Natural killer cell (primary cell): ENCODE measurements at regions not wholly inside any gene's neighbourhood (a gene's known extent, or its start where the extent isn't known, plus 50 kb on each side); places are given as distances from the start of the nearest gene placed in this dataset.

ENCODE experiments used
- ATAC-seq, 3 donors: fragments of 150-1000 bp in 2 of 3; fragments of 200-7000 bp in 1 of 3; cut with Tn5 transposase; 1 replicate in 1 of 3; 2 replicates in 2 of 3; pipeline ENCODE4 v1.10.0; 2021; ENCODE audit warnings: mild to moderate bottlenecking in 2 of 3, moderate library complexity in 2 of 3
- DNase-seq, 2 donors: peaks; one replicate each; pipeline versions ENCODE4 v3.0.0 to v3.0.0-alpha.2; 2013 to 2021; ENCODE audit warnings: mixed read lengths in 1 of 2
- H3K27ac ChIP-seq: one replicate; pipeline ENCODE4 v1.5.1; 2013; ENCODE audit warnings: mild to moderate bottlenecking, low read length
- H3K27me3 ChIP-seq: one replicate; pipeline ENCODE4 v1.6.1; 2013; ENCODE audit warnings: low read length; ENCODE audit not compliant: control insufficient read depth, insufficient read depth
- H3K36me3 ChIP-seq: one replicate; pipeline ENCODE4 v1.6.1; 2013; ENCODE audit warnings: low read length; ENCODE audit not compliant: control insufficient read depth, insufficient read depth
- H3K4me1 ChIP-seq: one replicate; pipeline ENCODE4 v1.6.1; 2013; ENCODE audit warnings: low read length; ENCODE audit not compliant: control insufficient read depth, insufficient read depth
- H3K4me3 ChIP-seq: one replicate; pipeline ENCODE4 v1.5.1; 2013; ENCODE audit warnings: low read length
- H3K9me3 ChIP-seq: one replicate; pipeline ENCODE4 v1.6.1; 2013; ENCODE audit warnings: low read length; ENCODE audit not compliant: control insufficient read depth, insufficient read depth
- H3K27ac Mint-ChIP-seq, 2 donors: one replicate each; pipeline ENCODE4 v1.8.0; 2022; ENCODE audit warnings: mild to moderate bottlenecking in 2 of 2, mixed read lengths in 2 of 2, moderate library complexity in 1 of 2
- H3K27me3 Mint-ChIP-seq, 2 donors: one replicate each; pipeline ENCODE4 v1.8.0; 2022; ENCODE audit warnings: low read depth in 2 of 2, mixed read lengths in 2 of 2
- H3K36me3 Mint-ChIP-seq: one replicate; pipeline ENCODE4 v1.8.0; 2022; ENCODE audit warnings: mixed read lengths
- H3K4me1 Mint-ChIP-seq, 2 donors: one replicate each; pipeline ENCODE4 v1.8.0; 2022; ENCODE audit warnings: mixed read lengths in 2 of 2
- H3K4me3 Mint-ChIP-seq: one replicate; pipeline ENCODE4 v1.8.0; 2022; ENCODE audit warnings: mild to moderate bottlenecking, moderate library complexity, mixed read lengths
- H3K9me3 Mint-ChIP-seq, 2 donors: one replicate each; pipeline ENCODE4 v1.8.0; 2022; ENCODE audit warnings: mixed read lengths in 2 of 2
- WGBS: methylation state at CpG from one replicate; pipeline ENCODE4 v1.1.7; 2013; ENCODE audit warnings: missing lambda C conversion rate; ENCODE audit not compliant: insufficient coverage; 5-methylcytosine and 5-hydroxymethylcytosine counted together
- intact Hi-C: fragments of 100-400 bp; cut with micrococcal nuclease; formaldehyde crosslinking; loops from one replicate; pipeline ENCODE4 v1.14.2; 2022
- TF ChIP-seq, protein P1 (sequence below): fragments of 200-600 bp; IDR thresholded peaks from one replicate; pipeline ENCODE4 v1.8.0; 2022; ENCODE audit warnings: antibody characterized with exemption

DNA sequence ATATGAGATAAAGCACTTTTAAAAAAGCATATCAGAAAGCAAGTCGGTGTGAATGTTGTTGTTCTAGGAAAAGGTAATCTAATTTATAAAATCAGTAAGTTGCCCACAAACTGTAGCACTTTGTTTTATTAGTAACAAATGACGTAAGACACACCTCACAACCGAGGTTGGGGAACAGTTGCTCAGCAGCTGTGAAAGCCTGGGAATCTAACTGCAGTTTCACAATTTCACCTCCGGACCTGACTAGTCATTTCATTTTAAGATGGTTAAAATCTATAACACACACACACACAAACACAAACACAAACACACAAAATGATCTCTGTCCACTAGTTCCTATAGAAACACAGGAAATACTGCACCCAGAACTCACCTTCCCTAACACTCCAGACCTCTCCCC is 406.7 kb upstream of the NR2F2 start:
- Histone ChIP-seq H3K36me3 (no peaks in the 10 kb centered on the region), H3K9me3 (no peaks in the 10 kb centered on the region), H3K27me3 (no peaks in the 10 kb centered on the region), H3K4me1 (no peaks in the 10 kb centered on the region), H3K4me3 (no peak overlapping the region), H3K27ac (no peak overlapping the region)
- Mint-ChIP-seq H3K27me3 (peaks cover 5 to 24% of the 10 kb centered on the region in 2 donors), H3K4me3 (no peak overlapping the region), H3K36me3 (no peaks in the 10 kb centered on the region), H3K27ac (no peak overlapping the region), H3K4me1 (peaks cover 18 to 24% of the 10 kb centered on the region in 2 donors), H3K9me3 (no peaks in the 10 kb centered on the region)
- intact Hi-C loops, result no loop called here
- no peak for DNase-seq
- WGBS, result 75% methylated on average over 4 of the region's 4 CpGs
- ATAC-seq, result no peak
- TF ChIP-seq, protein P1, sequence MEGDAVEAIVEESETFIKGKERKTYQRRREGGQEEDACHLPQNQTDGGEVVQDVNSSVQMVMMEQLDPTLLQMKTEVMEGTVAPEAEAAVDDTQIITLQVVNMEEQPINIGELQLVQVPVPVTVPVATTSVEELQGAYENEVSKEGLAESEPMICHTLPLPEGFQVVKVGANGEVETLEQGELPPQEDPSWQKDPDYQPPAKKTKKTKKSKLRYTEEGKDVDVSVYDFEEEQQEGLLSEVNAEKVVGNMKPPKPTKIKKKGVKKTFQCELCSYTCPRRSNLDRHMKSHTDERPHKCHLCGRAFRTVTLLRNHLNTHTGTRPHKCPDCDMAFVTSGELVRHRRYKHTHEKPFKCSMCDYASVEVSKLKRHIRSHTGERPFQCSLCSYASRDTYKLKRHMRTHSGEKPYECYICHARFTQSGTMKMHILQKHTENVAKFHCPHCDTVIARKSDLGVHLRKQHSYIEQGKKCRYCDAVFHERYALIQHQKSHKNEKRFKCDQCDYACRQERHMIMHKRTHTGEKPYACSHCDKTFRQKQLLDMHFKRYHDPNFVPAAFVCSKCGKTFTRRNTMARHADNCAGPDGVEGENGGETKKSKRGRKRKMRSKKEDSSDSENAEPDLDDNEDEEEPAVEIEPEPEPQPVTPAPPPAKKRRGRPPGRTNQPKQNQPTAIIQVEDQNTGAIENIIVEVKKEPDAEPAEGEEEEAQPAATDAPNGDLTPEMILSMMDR, result no peak

DNA sequence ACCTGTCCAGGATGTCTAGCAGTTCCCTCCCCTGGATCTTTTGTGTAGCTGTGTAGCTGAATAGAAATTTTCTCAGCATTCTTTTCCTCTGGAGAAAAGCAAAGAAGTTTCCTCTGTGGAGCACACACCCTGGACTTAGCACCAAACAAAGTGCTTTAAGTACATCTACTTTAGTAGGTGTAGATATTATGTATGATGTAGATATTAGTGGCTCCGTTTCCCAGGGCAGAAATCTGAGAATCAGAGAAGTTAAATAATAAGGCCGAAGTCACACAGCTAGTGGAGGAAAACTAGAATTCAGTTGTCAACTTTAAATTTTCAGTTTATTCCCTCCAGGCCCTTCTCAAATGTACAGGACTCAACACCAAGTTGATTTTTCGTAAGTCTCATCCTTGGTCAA is 401.7 kb upstream of the NR2F2 start:
- Histone ChIP-seq H3K4me3 (no peak overlapping the region), H3K9me3 (no peaks in the 10 kb centered on the region), H3K27ac (peak overlapping the region; percentile 3), H3K27me3 (no peaks in the 10 kb centered on the region), H3K4me1 (peaks cover 15% of the 10 kb centered on the region), H3K36me3 (no peaks in the 10 kb centered on the region)
- peaks cover 54 to 58% of the 10 kb centered on the region in 2 donors for H3K4me1 Mint-ChIP-seq
- DNase-seq (no peak), ATAC-seq (no peak)
- WGBS, result 90% methylated on average over 3 of the region's 3 CpGs
- peak overlapping the region; percentile 81 for H3K4me3 Mint-ChIP-seq
- H3K9me3 Mint-ChIP-seq, result no peaks in the 10 kb centered on the region
- TF ChIP-seq, protein P1, result no peak
- no peaks in the 10 kb centered on the region for H3K36me3 Mint-ChIP-seq
- H3K27ac Mint-ChIP-seq, result peak overlapping the region; percentile 78 to 85
- intact Hi-C loops, result loop anchor here (5.0 kb wide), 1 partner anchor 47 kb away; no protein-coding TSS in a partner anchor
- H3K27me3 Mint-ChIP-seq, result no peaks in the 10 kb centered on the region

DNA sequence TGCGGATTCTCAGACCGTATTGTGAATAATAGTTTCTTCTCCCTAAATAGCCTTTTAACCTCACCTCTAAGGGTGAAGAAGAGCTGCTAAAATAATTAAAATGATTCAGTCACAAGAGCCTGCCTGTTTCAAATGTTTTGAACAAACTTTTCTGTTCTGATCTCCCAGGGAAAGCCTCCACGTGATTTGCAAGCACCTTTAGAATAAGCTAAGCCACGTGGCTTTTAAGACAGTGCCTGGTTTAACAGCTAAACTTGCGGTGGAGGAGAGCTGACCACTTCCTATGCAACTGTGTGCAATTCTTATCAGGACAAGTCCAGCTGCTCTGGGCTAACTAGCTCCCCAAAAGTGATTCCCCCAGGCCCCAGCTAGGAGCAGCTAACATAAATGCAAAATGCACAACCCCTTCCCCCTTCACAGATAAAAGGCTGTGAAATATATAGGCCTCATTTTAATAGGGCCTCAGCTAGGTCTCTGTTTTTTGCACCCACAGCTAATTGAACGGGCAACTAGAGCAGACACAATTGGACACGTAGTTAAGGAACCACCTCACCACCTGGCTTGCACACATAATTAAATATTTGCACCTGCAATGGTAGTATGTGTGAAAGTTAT is 401.2 kb upstream of the NR2F2 start:
- H3K36me3 Mint-ChIP-seq, result no peaks in the 10 kb centered on the region
- intact Hi-C loops, result loop anchor here (5.0 kb wide), 1 partner anchor 47 kb away; no protein-coding TSS in a partner anchor
- Histone ChIP-seq H3K27me3 (no peaks in the 10 kb centered on the region), H3K4me1 (peaks cover 17% of the 10 kb centered on the region), H3K36me3 (no peaks in the 10 kb centered on the region), H3K4me3 (no peak overlapping the region), H3K27ac (peak overlapping the region; percentile 3), H3K9me3 (no peaks in the 10 kb centered on the region)
- 2% methylated on average over 4 of the region's 7 CpGs for WGBS
- TF ChIP-seq, protein P1, result no peak
- peak; percentile 16 to 25 for DNase-seq
- ATAC-seq, result peak; percentile 65 to 91 (median 67)
- H3K27ac Mint-ChIP-seq, result peak overlapping the region; percentile 78 to 85
- H3K4me1 Mint-ChIP-seq, result peaks cover 58 to 59% of the 10 kb centered on the region in 2 donors
- H3K27me3 Mint-ChIP-seq, result no peaks in the 10 kb centered on the region
- peak overlapping the region; percentile 81 for H3K4me3 Mint-ChIP-seq
- no peaks in the 10 kb centered on the region for H3K9me3 Mint-ChIP-seq
